OCI-LY7 (cell line): ENCODE measurements at regions not wholly inside any gene's neighbourhood (a gene's known extent, or its start where the extent isn't known, plus 50 kb on each side); places are given as distances from the start of the nearest gene placed in this dataset.

Experiments
- EZH2phosphoT487 ChIP-seq: fragments of 200-600 bp; sonication (generic); IDR thresholded peaks from 2 replicates; pipeline ENCODE4 v1.6.1; 2018; ENCODE audit warnings: low read depth, borderline replicate concordance, mild to moderate bottlenecking, mixed run types, antibody characterized with exemption, low read length, moderate library complexity, mixed read lengths
- TF ChIP-seq, protein P1 (sequence below): fragments of 200-600 bp; sonication (generic); conservative IDR thresholded peaks from 2 replicates; pipeline ENCODE4 v1.5.1; 2014; ENCODE audit warnings: mild to moderate bottlenecking, antibody characterized with exemption, low read length, moderate library complexity, mixed read lengths

GRCh38 chr2:180927030-180927686, 53.2 kb upstream of the UBE2E3 start:
- TF ChIP-seq, protein P1, sequence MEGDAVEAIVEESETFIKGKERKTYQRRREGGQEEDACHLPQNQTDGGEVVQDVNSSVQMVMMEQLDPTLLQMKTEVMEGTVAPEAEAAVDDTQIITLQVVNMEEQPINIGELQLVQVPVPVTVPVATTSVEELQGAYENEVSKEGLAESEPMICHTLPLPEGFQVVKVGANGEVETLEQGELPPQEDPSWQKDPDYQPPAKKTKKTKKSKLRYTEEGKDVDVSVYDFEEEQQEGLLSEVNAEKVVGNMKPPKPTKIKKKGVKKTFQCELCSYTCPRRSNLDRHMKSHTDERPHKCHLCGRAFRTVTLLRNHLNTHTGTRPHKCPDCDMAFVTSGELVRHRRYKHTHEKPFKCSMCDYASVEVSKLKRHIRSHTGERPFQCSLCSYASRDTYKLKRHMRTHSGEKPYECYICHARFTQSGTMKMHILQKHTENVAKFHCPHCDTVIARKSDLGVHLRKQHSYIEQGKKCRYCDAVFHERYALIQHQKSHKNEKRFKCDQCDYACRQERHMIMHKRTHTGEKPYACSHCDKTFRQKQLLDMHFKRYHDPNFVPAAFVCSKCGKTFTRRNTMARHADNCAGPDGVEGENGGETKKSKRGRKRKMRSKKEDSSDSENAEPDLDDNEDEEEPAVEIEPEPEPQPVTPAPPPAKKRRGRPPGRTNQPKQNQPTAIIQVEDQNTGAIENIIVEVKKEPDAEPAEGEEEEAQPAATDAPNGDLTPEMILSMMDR: no peak
- no peak for TF ChIP-seq EZH2phosphoT487
